ENCODE measurements at regions not wholly inside any gene's neighbourhood (a gene's known extent, or its start where the extent isn't known, plus 50 kb on each side); places are given as distances from the start of the nearest gene placed in this dataset.

GRCh38 chr12:130220706-130221100 lies 58.4 kb downstream of the FZD10 start:
- TF ChIP-seq CTCF (IDR thresholded peaks at IDR 0.05) (no peak), POLR2A (IDR thresholded peaks at IDR 0.05) (no peak)

Data from breast epithelium (tissue), 3 donors.